SK-N-SH (cell line): ENCODE measurements at regions not wholly inside any gene's neighbourhood (a gene's known extent, or its start where the extent isn't known, plus 50 kb on each side); places are given as distances from the start of the nearest gene placed in this dataset.

Source experiments
- CTCF ChIA-PET: fragments of 300-600, 350-600 bp; formaldehyde crosslinking; extraction: SDS; loops from one replicate; lab custom pipeline; 2021; lab: Yijun Ruan, JAX
- POLR2A ChIA-PET: fragments of 350-600 bp; sonication (Branson Sonifier 250); formaldehyde crosslinking; extraction: SDS; loops from one replicate; lab custom pipeline; 2020; ENCODE audit warnings: antibody characterized with exemption, inconsistent platforms; lab: Yijun Ruan, JAX
- DNase-seq: peaks from one replicate; pipeline ENCODE4 v3.0.0; 2012
- H2AFZ ChIP-seq: fragments of 200-600 bp; sonication (generic); 2 replicates; pipeline ENCODE4 v1.8.1; 2016; ENCODE audit warnings: antibody characterized with exemption, mild to moderate bottlenecking, low read depth
- H3F3A ChIP-seq: fragments of 200-600 bp; sonication (generic); replicated peaks from 2 replicates; pipeline ENCODE3; 2016; ENCODE audit warnings: antibody characterized with exemption, mild to moderate bottlenecking; ENCODE audit not compliant: insufficient read depth
- H3K27ac ChIP-seq, 2 experiments: fragments of 200-500 bp in 1 of 2; fragments of 200-600 bp in 1 of 2; sonication (Bioruptor generic) in 1 of 2; sonication (generic), shearing (Covaris generic) in 1 of 2; 2 replicates each; pipeline versions ENCODE4 v1.5.1 to v1.6.1; 2014 to 2016; ENCODE audit warnings: low read depth in 2 of 2, inconsistent platforms in 1 of 2, low read length in 1 of 2, mild to moderate bottlenecking in 1 of 2, mixed read lengths in 1 of 2
- H3K27me3 ChIP-seq: fragments of 200-600 bp; sonication (generic), shearing (Covaris generic); 2 replicates; pipeline ENCODE4 v1.6.1; 2016; ENCODE audit warnings: mixed run types; ENCODE audit not compliant: insufficient read depth
- H3K36me3 ChIP-seq, 2 experiments: fragments of 200-500 bp in 1 of 2; fragments of 200-600 bp in 1 of 2; sonication (Bioruptor generic) in 1 of 2; sonication (generic) in 1 of 2; replicated peaks in 1 of 2; 2 replicates each; pipeline versions ENCODE3 to v1.5.1; 2014 to 2016; ENCODE audit warnings: low read length in 1 of 2, mild to moderate bottlenecking in 1 of 2; ENCODE audit not compliant: insufficient read depth in 2 of 2, control insufficient read depth in 1 of 2
- H3K4me1 ChIP-seq, 2 experiments: fragments of 200-500 bp in 1 of 2; fragments of 200-600 bp in 1 of 2; sonication (Bioruptor generic) in 1 of 2; sonication (generic), shearing (Covaris generic) in 1 of 2; 2 replicates each; pipeline versions ENCODE4 v1.5.1 to v1.6.1; 2014 to 2016; ENCODE audit warnings: low read depth in 1 of 2, low read length in 1 of 2, mixed run types in 1 of 2; ENCODE audit not compliant: insufficient read depth in 2 of 2, control insufficient read depth in 1 of 2
- H3K4me2 ChIP-seq: fragments of 200-600 bp; sonication (generic), shearing (Covaris generic); 2 replicates; pipeline ENCODE4 v1.6.1; 2017; ENCODE audit warnings: mixed run types
- H3K4me3 ChIP-seq, 2 experiments: fragments of 200-500 bp in 1 of 2; fragments of 200-600 bp in 1 of 2; sonication (Bioruptor generic) in 1 of 2; sonication (generic), shearing (Covaris generic) in 1 of 2; 2 replicates each; pipeline versions ENCODE4 v1.5.1 to v1.8.1; 2014 to 2016; ENCODE audit warnings: low read depth in 2 of 2, inconsistent platforms in 1 of 2, low read length in 1 of 2, mild to moderate bottlenecking in 1 of 2, mixed read lengths in 1 of 2, moderate library complexity in 1 of 2
- H3K79me2 ChIP-seq: fragments of 200-600 bp; sonication (generic); 2 replicates; pipeline ENCODE4 v1.8.1; 2017; ENCODE audit warnings: mild to moderate bottlenecking; ENCODE audit not compliant: insufficient read depth
- H3K9ac ChIP-seq: fragments of 200-600 bp; sonication (generic); 2 replicates; pipeline ENCODE4 v1.6.1; 2017; ENCODE audit warnings: mixed run types
- H3K9me2 ChIP-seq: fragments of 200-600 bp; sonication (generic); 2 replicates; pipeline ENCODE4 v1.6.1; 2017; ENCODE audit warnings: mixed run types
- H3K9me3 ChIP-seq: fragments of 200-600 bp; sonication (generic); 2 replicates; pipeline ENCODE4 v1.6.1; 2017; ENCODE audit warnings: mixed run types, mild to moderate bottlenecking, moderate library complexity
- H4K20me1 ChIP-seq: fragments of 200-600 bp; sonication (generic); 2 replicates; pipeline ENCODE4 v1.6.1; 2017; ENCODE audit warnings: mild to moderate bottlenecking, mixed run types; ENCODE audit not compliant: insufficient read depth
- EP300 ChIP-seq, 2 experiments: IDR thresholded peaks; 2 replicates each; pipeline versions ENCODE4 v1.4.0 to v1.6.1; 2012; ENCODE audit warnings: borderline replicate concordance in 1 of 2, low read depth in 1 of 2, low read length in 1 of 2
- EZH2phosphoT487 ChIP-seq: fragments of 200-600 bp; sonication (generic); IDR thresholded peaks from 2 replicates; pipeline ENCODE4 v1.6.1; 2017; ENCODE audit warnings: low read depth, mixed run types, mild to moderate bottlenecking, antibody characterized with exemption, moderate library complexity, borderline replicate concordance
- FOSL2 ChIP-seq: IDR thresholded peaks from 2 replicates; pipeline ENCODE4 v1.4.0; 2012; ENCODE audit warnings: low read depth, mild to moderate bottlenecking, moderate library complexity, borderline replicate concordance
- FOXJ3 ChIP-seq: sonication (generic); formaldehyde crosslinking; IDR thresholded peaks from 2 replicates; pipeline ENCODE4 v1.5.1; 2020; ENCODE audit warnings: mild to moderate bottlenecking, missing genetic modification reagents
- GABPA ChIP-seq: IDR thresholded peaks from 2 replicates; pipeline ENCODE4 v1.4.0; 2012; ENCODE audit warnings: low read depth, mild to moderate bottlenecking
- GATA2 ChIP-seq: sonication (generic); formaldehyde crosslinking; IDR thresholded peaks from 2 replicates; pipeline ENCODE4 v1.5.0; 2020; ENCODE audit warnings: mild to moderate bottlenecking, missing genetic modification reagents
- JUND ChIP-seq: IDR thresholded peaks from 2 replicates; pipeline ENCODE4 v1.4.0; 2012
- MXI1 ChIP-seq: IDR thresholded peaks from 2 replicates; pipeline ENCODE4 v1.6.1; 2012; ENCODE audit warnings: mild to moderate bottlenecking, low read depth, low read length, improper control_type of control experiment
- NFIC ChIP-seq: IDR thresholded peaks from 2 replicates; pipeline ENCODE4 v1.4.0; 2012; ENCODE audit warnings: borderline replicate concordance
- NRF1 ChIP-seq: IDR thresholded peaks from 2 replicates; pipeline ENCODE4 v1.6.1; 2012; ENCODE audit warnings: low read depth, mild to moderate bottlenecking, low read length
- PBX3 ChIP-seq: IDR thresholded peaks from 2 replicates; pipeline ENCODE4; 2012
- POLR2AphosphoS5 ChIP-seq: IDR thresholded peaks from 2 replicates; pipeline ENCODE4 v1.6.1; 2012; ENCODE audit warnings: low read depth, low read length
- RCOR1 ChIP-seq: fragments of 150-350 bp; IDR thresholded peaks from 2 replicates; pipeline ENCODE4 v1.6.1; 2017; ENCODE audit warnings: antibody characterized with exemption, low read length
- RFX5 ChIP-seq: IDR thresholded peaks from 2 replicates; pipeline ENCODE4 v1.6.1; 2012; ENCODE audit warnings: mild to moderate bottlenecking, improper control_type of control experiment, low read length
- RXRA ChIP-seq: IDR thresholded peaks from 2 replicates; pipeline ENCODE4 v1.4.0; 2012; ENCODE audit warnings: low read depth, mild to moderate bottlenecking, borderline replicate concordance
- SMC3 ChIP-seq: IDR thresholded peaks from 2 replicates; pipeline ENCODE4 v1.6.1; 2012; ENCODE audit warnings: low read depth, low read length, improper control_type of control experiment
- TAF1 ChIP-seq: IDR thresholded peaks from 2 replicates; pipeline ENCODE4 v1.6.1; 2012; ENCODE audit warnings: low read depth, mild to moderate bottlenecking, low read length, moderate library complexity, borderline replicate concordance
- TEAD4 ChIP-seq: IDR thresholded peaks from 2 replicates; pipeline ENCODE4 v1.4.0; 2012; ENCODE audit warnings: mild to moderate bottlenecking, borderline replicate concordance; ENCODE audit not compliant: insufficient read depth
- USF1 ChIP-seq: IDR thresholded peaks from 2 replicates; pipeline ENCODE4 v1.4.0; 2012; ENCODE audit warnings: low read depth, borderline replicate concordance
- USF2 ChIP-seq: fragments of 150-350 bp; IDR thresholded peaks from 2 replicates; pipeline ENCODE4 v1.6.1; 2017; ENCODE audit warnings: antibody characterized with exemption, low read length, low read depth, borderline replicate concordance
- YY1 ChIP-seq: IDR thresholded peaks from 2 replicates; pipeline ENCODE4 v1.4.0; 2012; ENCODE audit warnings: low read depth, mild to moderate bottlenecking
- WGBS: methylation state at CpG from one replicate; pipeline ENCODE4 v1.1.6; 2017; ENCODE audit warnings: low lambda C conversion rate; 5-methylcytosine and 5-hydroxymethylcytosine counted together
- TF ChIP-seq, protein P1 (sequence below): IDR thresholded peaks from 2 replicates; pipeline ENCODE4 v1.4.0; 2012; ENCODE audit warnings: low read depth

DNA sequence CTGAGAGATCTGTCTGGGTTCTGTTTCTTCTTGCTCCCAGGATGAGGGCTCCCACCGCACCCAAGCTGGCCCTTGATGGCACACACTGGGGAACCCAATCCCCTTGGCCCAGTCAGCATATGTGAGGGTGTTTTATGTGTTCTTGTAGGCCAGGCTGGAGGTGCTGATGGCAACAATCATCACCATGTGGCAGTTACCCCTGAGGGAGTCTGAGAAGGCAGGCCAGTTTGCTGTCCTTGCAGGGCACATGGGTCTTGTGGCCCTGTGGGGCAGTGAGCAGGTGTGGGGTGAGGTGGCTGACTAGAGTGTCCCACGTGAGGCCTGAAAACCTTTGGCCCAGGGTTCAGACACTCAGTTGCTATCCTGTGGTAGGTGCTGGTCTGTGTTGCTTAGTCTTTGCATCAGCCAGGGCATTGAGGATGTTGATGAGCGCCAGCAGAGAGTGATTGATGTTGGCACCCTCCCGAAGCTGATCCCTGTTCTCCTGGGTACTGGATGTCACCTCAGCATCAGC lies 2183.0 kb downstream of the TP53TG3F start:
- Histone ChIP-seq H3K27ac (no peak overlapping the region), H2AFZ (no peak overlapping the region), H3K4me2 (no peak overlapping the region), H3K27me3 (no peaks in the 10 kb centered on the region), H4K20me1 (no peaks in the 10 kb centered on the region), H3K9me2 (no peaks in the 10 kb centered on the region), H3F3A (no peaks in the 10 kb centered on the region), H3K79me2 (no peaks in the 10 kb centered on the region), H3K36me3 (no peaks in the 10 kb centered on the region), H3K4me1 (no peaks in the 10 kb centered on the region), H3K9ac (no peak overlapping the region), H3K9me3 (no peaks in the 10 kb centered on the region), H3K4me3 (no peak overlapping the region)
- no peak for DNase-seq
- ChIA-PET CTCF (no interaction called here), POLR2A (no interaction called here)
- 0% methylated on average over 4 of the region's 4 CpGs for WGBS
- TF ChIP-seq TEAD4 (no peak), MXI1 (no peak), USF1 (no peak), PBX3 (no peak), YY1 (no peak), POLR2AphosphoS5 (no peak)

DNA sequence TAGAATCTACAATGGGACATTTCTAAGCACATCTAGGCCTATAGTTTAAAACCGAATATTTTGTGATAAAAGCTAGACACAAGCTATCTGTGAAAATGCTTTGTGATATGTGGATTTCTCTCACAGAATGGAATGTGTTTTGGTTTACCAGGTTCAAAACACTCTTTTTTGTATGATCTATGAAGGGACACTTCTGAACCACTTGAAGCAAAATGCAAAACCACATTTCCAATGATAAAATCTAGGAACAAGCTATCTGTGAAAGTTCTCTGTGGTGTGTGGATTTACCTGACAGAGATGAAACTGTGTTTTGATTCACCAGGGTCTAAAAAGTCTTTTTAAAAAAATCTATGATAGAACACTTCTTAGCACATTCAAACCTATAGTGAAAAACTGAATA lies 2192.4 kb downstream of the TP53TG3F start:
- 0% methylated on average over 1 of the region's 1 CpG for WGBS

More for the DNA sequence above, 2192.4 kb downstream of the TP53TG3F start:
- Histone ChIP-seq H3K9ac (no peak overlapping the region), H3K27ac (no peak overlapping the region), H3K4me3 (no peak overlapping the region), H3K27me3 (no peaks in the 10 kb centered on the region), H4K20me1 (no peaks in the 10 kb centered on the region), H3K79me2 (no peaks in the 10 kb centered on the region), H3K4me1 (no peaks in the 10 kb centered on the region), H3K36me3 (no peaks in the 10 kb centered on the region), H3K9me3 (no peaks in the 10 kb centered on the region), H3K9me2 (no peaks in the 10 kb centered on the region), H3K4me2 (no peak overlapping the region), H2AFZ (no peak overlapping the region), H3F3A (no peaks in the 10 kb centered on the region)
- CTCF ChIA-PET: interaction anchor here (0.8 kb wide), 1 partner anchor 10 kb away, joined by 5 read pairs; no protein-coding TSS in a partner anchor
- DNase-seq: no peak
- POLR2A ChIA-PET: no interaction called here
- TF ChIP-seq SMC3: no peak
- no peak for TF ChIP-seq GATA2 (CRISPR knock-in tag)
- TF ChIP-seq EZH2phosphoT487: no peak
- TF ChIP-seq GABPA: no peak
- TF ChIP-seq RFX5: no peak
- TF ChIP-seq YY1: no peak
- TF ChIP-seq TAF1: no peak
- TF ChIP-seq RXRA: no peak
- no peak for TF ChIP-seq NRF1
- TF ChIP-seq USF2: no peak
- no peak for TF ChIP-seq FOSL2
- TF ChIP-seq PBX3: no peak
- TF ChIP-seq POLR2AphosphoS5: no peak
- no peak for TF ChIP-seq RCOR1
- no peak for TF ChIP-seq JUND
- TF ChIP-seq, protein P1, sequence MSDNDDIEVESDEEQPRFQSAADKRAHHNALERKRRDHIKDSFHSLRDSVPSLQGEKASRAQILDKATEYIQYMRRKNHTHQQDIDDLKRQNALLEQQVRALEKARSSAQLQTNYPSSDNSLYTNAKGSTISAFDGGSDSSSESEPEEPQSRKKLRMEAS: no peak
- TF ChIP-seq NFIC: no peak
- no peak for TF ChIP-seq EP300 (IDR thresholded peaks at IDR 0.05; ENCODE audit: borderline replicate concordance in 1 of 2, low read depth in 1 of 2, low read length in 1 of 2)
- TF ChIP-seq FOXJ3: no peak
